ENCODE measurements at regions not wholly inside any gene's neighbourhood (a gene's known extent, or its start where the extent isn't known, plus 50 kb on each side); places are given as distances from the start of the nearest gene placed in this dataset.

- Mint-ChIP-seq H3K36me3 (ENCODE audit: low read depth) (no peaks in the 10 kb centered on the region), H3K4me3 (ENCODE audit: low read depth) (no peak overlapping the region), H3K4me1 (ENCODE audit: low read depth) (no peaks in the 10 kb centered on the region), H3K27ac (no peak overlapping the region), H3K27me3 (ENCODE audit: low read depth) (peaks cover 17% of the 10 kb centered on the region), H3K9me3 (no peaks in the 10 kb centered on the region)
- no peak for DNase-seq (ENCODE audit: low spot score)
- intact Hi-C loops (cut with micrococcal nuclease): loop anchor here (1.0 kb wide), 1 partner anchor 48 kb away; no protein-coding TSS in a partner anchor
Observed at GRCh38 chr22:22396741-22397291, 111.7 kb downstream of the ZNF280B start.

- H3K36me3 Mint-ChIP-seq (ENCODE audit: low read depth): no peaks in the 10 kb centered on the region
- intact Hi-C loops (cut with micrococcal nuclease): loop anchor here (1.0 kb wide), 1 partner anchor 48 kb away; no protein-coding TSS in a partner anchor
- DNase-seq (ENCODE audit: low spot score): no peak
Observed at GRCh38 chr22:22397292-22397870, 111.2 kb downstream of the ZNF280B start.

GRCh38 chr22:22397875-22398524 is 110.5 kb downstream of the ZNF280B start:
- DNase-seq (ENCODE audit: low spot score): no peak
- H3K4me1 Mint-ChIP-seq (ENCODE audit: low read depth): no peaks in the 10 kb centered on the region
- H3K27me3 Mint-ChIP-seq (ENCODE audit: low read depth): peaks cover 11% of the 10 kb centered on the region
- H3K9me3 Mint-ChIP-seq: no peaks in the 10 kb centered on the region
- no peak overlapping the region for H3K4me3 Mint-ChIP-seq (ENCODE audit: low read depth)
- intact Hi-C loops (cut with micrococcal nuclease): loop anchor here (1.0 kb wide), 1 partner anchor 49 kb away; no protein-coding TSS in a partner anchor
- H3K36me3 Mint-ChIP-seq (ENCODE audit: low read depth): no peaks in the 10 kb centered on the region
- H3K27ac Mint-ChIP-seq: no peak overlapping the region

More at GRCh38 chr22:22397292-22397870, 111.2 kb downstream of the ZNF280B start:
- peaks cover 14% of the 10 kb centered on the region for H3K27me3 Mint-ChIP-seq (ENCODE audit: low read depth)
- no peaks in the 10 kb centered on the region for H3K9me3 Mint-ChIP-seq
- no peak overlapping the region for H3K27ac Mint-ChIP-seq
- no peaks in the 10 kb centered on the region for H3K4me1 Mint-ChIP-seq (ENCODE audit: low read depth)
- no peak overlapping the region for H3K4me3 Mint-ChIP-seq (ENCODE audit: low read depth)

GRCh38 chr22:22398530-22399327 is 109.8 kb downstream of the ZNF280B start:
- Mint-ChIP-seq H3K4me3 (ENCODE audit: low read depth) (no peak overlapping the region), H3K4me1 (ENCODE audit: low read depth) (no peaks in the 10 kb centered on the region), H3K36me3 (ENCODE audit: low read depth) (no peaks in the 10 kb centered on the region), H3K9me3 (no peaks in the 10 kb centered on the region), H3K27me3 (ENCODE audit: low read depth) (peaks cover 11% of the 10 kb centered on the region), H3K27ac (no peak overlapping the region)
- intact Hi-C loops (cut with micrococcal nuclease): no loop called here
- DNase-seq (ENCODE audit: low spot score): no peak

GRCh38 chr22:22400099-22400498 is 108.4 kb downstream of the ZNF280B start:
- intact Hi-C loops (cut with micrococcal nuclease): no loop called here
- peaks cover 7% of the 10 kb centered on the region for H3K27me3 Mint-ChIP-seq (ENCODE audit: low read depth)
- no peak overlapping the region for H3K27ac Mint-ChIP-seq
- DNase-seq (ENCODE audit: low spot score): no peak
- H3K4me3 Mint-ChIP-seq (ENCODE audit: low read depth): no peak overlapping the region
- no peaks in the 10 kb centered on the region for H3K9me3 Mint-ChIP-seq
- no peaks in the 10 kb centered on the region for H3K36me3 Mint-ChIP-seq (ENCODE audit: low read depth)
- no peaks in the 10 kb centered on the region for H3K4me1 Mint-ChIP-seq (ENCODE audit: low read depth)

GRCh38 chr22:22400964-22401363 is 107.6 kb downstream of the ZNF280B start:
- H3K36me3 Mint-ChIP-seq (ENCODE audit: low read depth): no peaks in the 10 kb centered on the region
- no peaks in the 10 kb centered on the region for H3K9me3 Mint-ChIP-seq
- DNase-seq (ENCODE audit: low spot score): no peak
- no peak overlapping the region for H3K4me3 Mint-ChIP-seq (ENCODE audit: low read depth)
- H3K4me1 Mint-ChIP-seq (ENCODE audit: low read depth): no peaks in the 10 kb centered on the region
- intact Hi-C loops (cut with micrococcal nuclease): no loop called here
- peaks cover 5% of the 10 kb centered on the region for H3K27me3 Mint-ChIP-seq (ENCODE audit: low read depth)
- no peak overlapping the region for H3K27ac Mint-ChIP-seq

GRCh38 chr22:22401381-22401780 is 107.2 kb downstream of the ZNF280B start:
- Mint-ChIP-seq H3K27ac (no peak overlapping the region), H3K4me3 (ENCODE audit: low read depth) (no peak overlapping the region), H3K36me3 (ENCODE audit: low read depth) (no peaks in the 10 kb centered on the region), H3K27me3 (ENCODE audit: low read depth) (peaks cover 7% of the 10 kb centered on the region), H3K4me1 (ENCODE audit: low read depth) (no peaks in the 10 kb centered on the region), H3K9me3 (no peaks in the 10 kb centered on the region)
- intact Hi-C loops (cut with micrococcal nuclease): no loop called here
- DNase-seq (ENCODE audit: low spot score): no peak

GRCh38 chr22:22403306-22403705 is 105.2 kb downstream of the ZNF280B start:
- intact Hi-C loops (cut with micrococcal nuclease): no loop called here
- no peaks in the 10 kb centered on the region for H3K36me3 Mint-ChIP-seq (ENCODE audit: low read depth)
- no peaks in the 10 kb centered on the region for H3K4me1 Mint-ChIP-seq (ENCODE audit: low read depth)
- no peak overlapping the region for H3K4me3 Mint-ChIP-seq (ENCODE audit: low read depth)
- peaks cover 16% of the 10 kb centered on the region for H3K27me3 Mint-ChIP-seq (ENCODE audit: low read depth)
- DNase-seq (ENCODE audit: low spot score): no peak
- H3K9me3 Mint-ChIP-seq: no peaks in the 10 kb centered on the region
- H3K27ac Mint-ChIP-seq: no peak overlapping the region

GRCh38 chr22:22403771-22404170 is 104.8 kb downstream of the ZNF280B start:
- intact Hi-C loops (cut with micrococcal nuclease): no loop called here
- Mint-ChIP-seq H3K4me3 (ENCODE audit: low read depth) (no peak overlapping the region), H3K9me3 (no peaks in the 10 kb centered on the region), H3K27me3 (ENCODE audit: low read depth) (peaks cover 20% of the 10 kb centered on the region), H3K27ac (no peak overlapping the region), H3K36me3 (ENCODE audit: low read depth) (no peaks in the 10 kb centered on the region), H3K4me1 (ENCODE audit: low read depth) (no peaks in the 10 kb centered on the region)
- no peak for DNase-seq (ENCODE audit: low spot score)

- Mint-ChIP-seq H3K4me3 (ENCODE audit: low read depth) (no peak overlapping the region), H3K27ac (no peak overlapping the region), H3K4me1 (ENCODE audit: low read depth) (no peaks in the 10 kb centered on the region), H3K9me3 (no peaks in the 10 kb centered on the region), H3K27me3 (ENCODE audit: low read depth) (peaks cover 21% of the 10 kb centered on the region), H3K36me3 (ENCODE audit: low read depth) (no peaks in the 10 kb centered on the region)
- intact Hi-C loops (cut with micrococcal nuclease): no loop called here
- no peak for DNase-seq (ENCODE audit: low spot score)
Observed at GRCh38 chr22:22404598-22405284, 103.8 kb downstream of the ZNF280B start.

GRCh38 chr22:22406445-22407027 is 102.0 kb downstream of the ZNF280B start:
- H3K4me3 Mint-ChIP-seq (ENCODE audit: low read depth): no peak overlapping the region
- no peaks in the 10 kb centered on the region for H3K4me1 Mint-ChIP-seq (ENCODE audit: low read depth)
- H3K36me3 Mint-ChIP-seq (ENCODE audit: low read depth): no peaks in the 10 kb centered on the region
- H3K9me3 Mint-ChIP-seq: no peaks in the 10 kb centered on the region
- peaks cover 29% of the 10 kb centered on the region for H3K27me3 Mint-ChIP-seq (ENCODE audit: low read depth)
- H3K27ac Mint-ChIP-seq: no peak overlapping the region
- intact Hi-C loops (cut with micrococcal nuclease): no loop called here
- no peak for DNase-seq (ENCODE audit: low spot score)

- Mint-ChIP-seq H3K36me3 (ENCODE audit: low read depth) (no peaks in the 10 kb centered on the region), H3K9me3 (no peaks in the 10 kb centered on the region), H3K27ac (no peak overlapping the region), H3K4me3 (ENCODE audit: low read depth) (no peak overlapping the region), H3K4me1 (ENCODE audit: low read depth) (no peaks in the 10 kb centered on the region), H3K27me3 (ENCODE audit: low read depth) (peaks cover 31% of the 10 kb centered on the region)
- DNase-seq (ENCODE audit: low spot score): no peak
- intact Hi-C loops (cut with micrococcal nuclease): no loop called here
Observed at GRCh38 chr22:22407061-22407460, 101.5 kb downstream of the ZNF280B start.
